Sigmoid colon (tissue), 4 donors: ENCODE measurements at regions not wholly inside any gene's neighbourhood (a gene's known extent, or its start where the extent isn't known, plus 50 kb on each side); places are given as distances from the start of the nearest gene placed in this dataset.

Source experiments
- EP300 ChIP-seq, 4 donors: sonication (generic); formaldehyde crosslinking; IDR thresholded peaks; one replicate each; pipeline ENCODE4 v1.6.1; 2017; ENCODE audit warnings: antibody characterized with exemption in 4 of 4
- POLR2A ChIP-seq, 2 donors: fragments of 450-650 bp; IDR thresholded peaks; one replicate each; pipeline ENCODE4 v1.6.1; 2016; ENCODE audit warnings: antibody characterized with exemption in 2 of 2, mild to moderate bottlenecking in 2 of 2, moderate library complexity in 2 of 2
- POLR2AphosphoS5 ChIP-seq, 4 donors: sonication (generic); formaldehyde crosslinking; IDR thresholded peaks; one replicate each; pipeline ENCODE4 v1.6.1; 2017; ENCODE audit warnings: antibody characterized with exemption in 4 of 4
- TF ChIP-seq, protein P1 (sequence below), 4 experiments: fragments of 450-650 bp in 3 of 4; fragments of 200-600 bp in 1 of 4; IDR thresholded peaks; one replicate each; pipeline ENCODE4 v1.5.1; 2016 to 2019; ENCODE audit warnings: antibody characterized with exemption in 4 of 4, mild to moderate bottlenecking in 3 of 4, moderate library complexity in 2 of 4

DNA sequence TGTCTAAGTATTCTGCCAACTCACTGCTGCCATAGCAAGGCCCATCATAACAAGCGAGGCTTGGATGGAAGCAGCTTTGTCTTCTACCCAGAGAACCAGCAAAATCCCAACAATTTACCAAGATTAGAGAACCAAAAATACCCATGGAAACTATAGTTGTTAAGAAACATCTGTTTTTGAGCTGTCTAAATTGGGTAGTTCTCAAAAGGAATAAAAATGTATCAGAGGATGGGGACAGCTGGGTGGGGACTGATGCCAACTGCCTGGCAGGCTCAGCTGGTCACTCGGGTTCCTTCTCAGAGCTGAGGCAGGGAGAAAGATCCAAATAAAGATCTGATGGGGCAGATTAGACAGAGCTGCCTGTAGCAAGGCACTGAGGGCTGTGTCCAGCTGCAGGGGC lies 85.9 kb upstream of the GRK3 start:
- no peak for TF ChIP-seq POLR2A (IDR thresholded peaks at IDR 0.05)
- no peak for TF ChIP-seq EP300 (IDR thresholded peaks at IDR 0.05)
- TF ChIP-seq, protein P1, sequence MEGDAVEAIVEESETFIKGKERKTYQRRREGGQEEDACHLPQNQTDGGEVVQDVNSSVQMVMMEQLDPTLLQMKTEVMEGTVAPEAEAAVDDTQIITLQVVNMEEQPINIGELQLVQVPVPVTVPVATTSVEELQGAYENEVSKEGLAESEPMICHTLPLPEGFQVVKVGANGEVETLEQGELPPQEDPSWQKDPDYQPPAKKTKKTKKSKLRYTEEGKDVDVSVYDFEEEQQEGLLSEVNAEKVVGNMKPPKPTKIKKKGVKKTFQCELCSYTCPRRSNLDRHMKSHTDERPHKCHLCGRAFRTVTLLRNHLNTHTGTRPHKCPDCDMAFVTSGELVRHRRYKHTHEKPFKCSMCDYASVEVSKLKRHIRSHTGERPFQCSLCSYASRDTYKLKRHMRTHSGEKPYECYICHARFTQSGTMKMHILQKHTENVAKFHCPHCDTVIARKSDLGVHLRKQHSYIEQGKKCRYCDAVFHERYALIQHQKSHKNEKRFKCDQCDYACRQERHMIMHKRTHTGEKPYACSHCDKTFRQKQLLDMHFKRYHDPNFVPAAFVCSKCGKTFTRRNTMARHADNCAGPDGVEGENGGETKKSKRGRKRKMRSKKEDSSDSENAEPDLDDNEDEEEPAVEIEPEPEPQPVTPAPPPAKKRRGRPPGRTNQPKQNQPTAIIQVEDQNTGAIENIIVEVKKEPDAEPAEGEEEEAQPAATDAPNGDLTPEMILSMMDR (IDR thresholded peaks at IDR 0.05), result no peak
- no peak for TF ChIP-seq POLR2AphosphoS5 (IDR thresholded peaks at IDR 0.05)
